Fibroblast of skin of right quadriceps (primary cell): ENCODE measurements at regions not wholly inside any gene's neighbourhood (a gene's known extent, or its start where the extent isn't known, plus 50 kb on each side); places are given as distances from the start of the nearest gene placed in this dataset.
A peak's percentile ranks its signal among the peaks of the same experiment; 100 is the strongest.
"Not testable (repeated sequence)": the region's sequence is repeated elsewhere in the genome, so short reads cannot be mapped to it uniquely, and the experiment has no call there.

ENCODE experiments used
- DNase-seq: peaks from one replicate; pipeline ENCODE4 v3.0.0-alpha.2; 2013

- DNase-seq = no peak
Measured at GRCh38 chr4:186481998-186482790, 73.2 kb downstream of the MTNR1A start.

DNA sequence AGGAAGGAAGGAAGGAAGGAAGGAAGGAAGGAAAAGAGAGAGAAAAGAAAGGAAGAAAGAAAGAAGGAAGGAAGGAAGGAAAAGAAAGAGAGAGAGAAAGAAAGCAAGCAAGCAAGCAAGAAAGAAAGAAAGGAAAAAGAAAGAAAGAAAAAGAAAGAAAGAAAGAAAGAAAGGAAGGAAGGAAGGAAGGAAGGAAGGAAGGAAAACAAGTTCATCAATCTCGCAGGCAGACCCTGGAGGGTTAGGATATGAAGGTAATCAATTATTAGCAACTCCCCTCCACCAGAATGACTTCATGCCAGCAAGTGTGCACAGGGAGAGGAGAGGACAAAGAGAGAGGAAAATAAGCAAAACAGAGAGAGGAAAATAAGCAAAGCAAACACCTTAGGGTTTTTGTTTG lies 80.2 kb downstream of the MTNR1A start:
- DNase-seq = no peak

- DNase-seq = no peak
Measured at GRCh38 chr4:186473933-186474332, 81.4 kb downstream of the MTNR1A start.

DNA sequence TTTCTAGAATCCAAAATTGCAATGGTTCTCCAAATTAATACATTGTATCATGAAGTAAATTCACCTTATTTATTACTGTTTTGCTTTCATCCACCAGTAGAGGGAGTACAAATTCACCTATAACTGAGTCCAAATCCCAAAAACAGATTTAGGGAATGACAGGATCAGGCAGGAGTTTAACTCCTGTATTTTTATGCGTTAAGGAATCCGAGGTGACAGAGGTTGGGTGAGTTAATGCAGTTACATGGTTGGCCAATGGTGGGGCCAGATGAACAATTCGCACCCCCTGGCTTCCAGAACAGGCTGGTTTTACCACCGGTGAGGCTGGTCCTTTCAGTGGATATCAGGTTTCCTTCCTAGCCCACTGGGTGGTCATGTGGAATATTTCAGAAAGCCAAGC lies 82.4 kb downstream of the MTNR1A start:
- DNase-seq = peak; percentile 42

DNA sequence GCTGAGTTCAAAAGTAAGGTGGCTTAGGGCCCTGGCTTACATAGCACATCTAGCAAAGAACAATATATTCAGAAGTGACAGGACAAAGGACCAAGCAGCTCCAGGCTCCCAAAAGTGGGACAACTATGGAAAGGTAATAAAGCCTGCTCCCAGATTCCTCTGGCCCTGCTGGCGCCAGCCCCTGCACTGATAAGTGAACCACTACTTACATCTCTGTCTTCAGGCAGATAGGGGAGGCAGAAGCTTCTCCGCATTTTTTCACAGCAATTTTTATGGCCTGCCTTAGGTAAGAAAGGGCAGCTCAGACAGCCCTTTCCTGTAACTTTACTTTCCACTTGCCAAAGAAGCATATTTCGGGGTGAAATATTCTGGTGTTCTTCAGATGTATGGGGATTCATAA lies 83.9 kb downstream of the MTNR1A start:
- DNase-seq = no peak

DNA sequence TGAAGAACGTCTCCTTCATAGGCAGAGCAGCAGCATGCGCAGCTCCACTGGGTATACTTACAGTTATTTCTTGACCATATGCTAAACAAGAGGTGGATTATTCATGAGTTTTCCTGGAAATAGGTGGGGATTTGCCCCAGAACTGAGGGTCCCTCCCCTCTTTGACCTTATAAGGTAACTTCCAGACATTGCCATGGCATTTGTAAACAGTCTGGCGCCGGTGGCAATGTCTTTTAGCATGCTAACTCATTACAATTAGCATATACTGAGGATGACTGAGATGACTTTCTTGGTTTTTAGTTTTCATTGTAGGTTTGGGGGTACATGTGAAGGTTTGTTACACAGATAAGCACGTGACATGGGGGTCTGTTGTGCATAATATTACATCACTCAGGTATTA lies 97.3 kb downstream of the MTNR1A start:
- DNase-seq = no peak

DNA sequence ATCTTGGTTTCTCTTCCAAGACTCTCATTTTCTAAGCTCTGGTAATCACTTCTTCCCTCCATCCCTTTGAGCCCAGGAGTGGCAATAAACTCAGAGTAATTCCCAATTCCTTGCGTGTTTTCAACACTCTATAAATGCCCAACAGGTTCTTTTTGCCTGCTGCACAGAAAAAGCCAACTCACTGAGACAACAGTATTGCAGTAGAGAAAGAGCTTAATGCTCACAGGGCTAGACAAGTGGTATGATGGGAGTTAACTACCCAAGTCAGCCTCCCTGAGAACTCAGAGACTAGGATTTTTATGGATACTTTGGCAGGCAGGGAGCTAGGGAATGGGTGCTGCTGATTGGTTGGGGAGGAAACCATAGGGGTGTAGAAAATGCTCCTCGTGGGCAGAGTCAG lies 103.4 kb downstream of the MTNR1A start:
- DNase-seq = no peak

DNA sequence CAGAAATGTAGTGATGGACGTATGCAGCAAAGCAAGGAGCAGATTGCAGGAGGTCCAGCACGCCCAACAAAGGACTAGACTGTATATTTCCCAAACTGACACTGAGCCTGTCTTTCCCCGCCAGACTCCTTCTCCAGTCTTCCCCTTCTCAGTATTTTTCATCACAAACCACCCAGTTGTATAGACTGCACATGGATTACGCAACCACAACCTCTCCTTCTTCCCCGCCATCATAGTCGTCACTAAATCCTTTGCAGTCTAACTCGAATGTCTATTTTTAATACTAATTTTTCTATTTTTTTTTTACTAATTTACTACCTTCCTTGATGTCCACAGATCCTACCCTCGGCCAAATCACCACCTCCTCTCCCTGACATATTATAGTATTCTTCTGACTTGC lies 105.4 kb downstream of the MTNR1A start:
- DNase-seq = no peak

DNA sequence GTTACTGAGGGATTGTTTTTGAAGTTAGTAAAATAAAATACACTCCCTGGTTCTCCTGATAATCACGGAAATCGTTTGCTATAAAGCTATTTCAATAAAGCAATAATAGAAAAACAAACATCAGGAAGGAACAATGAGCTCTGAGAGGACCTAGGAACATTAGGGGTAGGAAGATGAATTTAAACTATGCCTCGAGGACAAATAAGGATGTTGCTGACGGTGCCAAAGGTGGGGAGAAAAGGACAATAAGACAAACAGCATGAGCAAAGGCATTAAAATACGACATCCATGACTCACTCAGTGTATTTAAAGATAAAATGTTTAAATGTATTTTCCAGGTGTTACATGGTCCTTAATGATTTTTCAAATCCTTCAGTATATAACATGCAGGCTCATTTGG lies 110.3 kb downstream of the MTNR1A start:
- no peak for DNase-seq

- DNase-seq = no peak
Measured at GRCh38 chr4:186441502-186441901, 113.9 kb downstream of the MTNR1A start.

GRCh38 chr4:186428481-186428880 lies 126.9 kb downstream of the MTNR1A start:
- no peak for DNase-seq

GRCh38 chr4:186424745-186425144 lies 130.6 kb downstream of the MTNR1A start:
- DNase-seq = no peak

DNA sequence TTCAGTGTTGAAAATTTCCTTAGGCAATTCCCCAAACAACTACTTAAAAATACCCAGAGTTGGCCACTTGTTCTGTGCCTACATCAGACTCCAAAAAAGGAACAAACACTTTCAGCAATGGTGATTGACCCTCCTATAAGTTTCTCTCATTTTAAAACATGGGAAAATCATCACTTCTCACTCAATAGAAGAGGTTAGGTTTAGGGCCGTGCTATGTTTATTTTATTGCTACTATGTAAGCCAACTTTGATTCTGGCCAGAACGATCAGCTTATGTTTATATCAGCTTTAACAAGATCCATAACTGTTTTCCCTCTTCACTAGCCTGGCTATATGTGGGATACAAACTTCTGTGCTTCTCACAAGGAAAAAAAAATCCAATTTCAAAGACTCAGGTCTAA lies 133.1 kb downstream of the MTNR1A start:
- no peak for DNase-seq

GRCh38 chr4:186416451-186417060 lies 138.8 kb downstream of the MTNR1A start:
- DNase-seq = no peak

GRCh38 chr4:186414390-186414789 lies 141.0 kb downstream of the MTNR1A start:
- no peak for DNase-seq

GRCh38 chr4:186405957-186406356 lies 140.0 kb downstream of the F11 start:
- no peak for DNase-seq

- DNase-seq = no peak
Measured at GRCh38 chr4:186404562-186405134, 138.7 kb downstream of the F11 start.

DNA sequence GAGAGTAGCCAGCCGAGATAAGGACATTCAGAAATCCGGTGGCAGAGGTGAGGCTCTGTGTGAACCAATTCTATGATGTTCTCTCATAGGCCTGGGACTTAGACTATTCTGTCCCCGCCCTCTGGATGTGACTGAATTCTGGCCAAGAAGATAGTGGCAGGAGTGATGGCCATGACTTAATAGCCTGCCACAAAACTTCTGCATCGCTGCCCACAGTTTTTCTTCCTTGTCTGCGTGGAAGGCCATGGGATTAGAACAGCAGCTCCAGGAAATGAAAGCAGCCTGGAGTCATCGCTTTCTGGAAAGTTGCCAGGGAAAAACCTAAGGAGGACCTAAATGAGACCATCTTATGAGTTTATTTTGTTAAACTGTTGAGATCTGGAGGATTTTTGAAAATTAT lies 134.7 kb downstream of the F11 start:
- DNase-seq = peak; percentile 28

- DNase-seq = no peak
Measured at GRCh38 chr4:186392017-186392416, 126.0 kb downstream of the F11 start.

GRCh38 chr4:186384328-186384727 lies 118.3 kb downstream of the F11 start:
- not testable (repeated sequence) for DNase-seq

DNA sequence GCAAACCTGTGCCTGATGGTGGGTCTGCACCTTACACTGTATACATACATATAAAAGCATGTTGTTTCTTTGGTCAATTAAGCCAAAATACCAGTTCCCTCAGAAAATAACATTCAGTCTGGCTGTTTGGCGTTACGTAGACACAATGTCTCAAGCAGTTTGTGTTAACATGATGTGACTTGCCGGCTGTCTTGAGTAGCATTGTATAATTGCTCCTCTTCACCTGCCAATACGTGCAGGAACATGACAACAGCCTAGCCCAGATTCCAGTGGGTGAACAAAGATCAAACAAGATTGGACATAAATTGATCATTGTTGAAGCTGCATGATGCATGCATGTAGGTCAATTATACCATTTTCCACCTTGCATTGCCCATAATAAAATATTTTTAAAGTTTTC lies 102.3 kb downstream of the F11 start:
- DNase-seq = no peak

- no peak for DNase-seq
Measured at GRCh38 chr4:186366326-186366725, 100.3 kb downstream of the F11 start.

DNA sequence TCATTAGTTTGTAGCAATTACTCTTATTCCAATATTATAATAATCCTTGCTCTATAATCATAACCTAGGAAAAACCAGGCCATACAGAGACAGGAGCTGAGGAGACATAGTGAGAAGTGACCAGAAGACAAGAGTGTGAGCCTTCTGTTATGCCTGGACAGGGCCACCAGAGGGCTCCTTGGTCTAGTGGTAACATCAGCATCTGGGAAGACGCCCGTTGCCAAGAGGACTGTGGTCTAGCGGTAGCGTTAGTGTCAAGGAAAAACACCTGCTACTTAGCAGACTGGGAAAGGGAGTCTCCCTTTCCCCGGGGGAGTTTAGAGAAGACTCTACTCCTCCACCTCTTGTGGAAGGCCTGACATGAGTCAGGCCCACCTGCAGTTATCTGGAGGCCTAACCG lies 97.0 kb downstream of the F11 start:
- not testable (repeated sequence) for DNase-seq

GRCh38 chr4:186360551-186360950 lies 94.6 kb downstream of the F11 start:
- no peak for DNase-seq
